ENCODE measurements at regions not wholly inside any gene's neighbourhood (a gene's known extent, or its start where the extent isn't known, plus 50 kb on each side); places are given as distances from the start of the nearest gene placed in this dataset.

GRCh38 chr14:89646971-89647370, 229.9 kb upstream of the FOXN3 start:
- Mint-ChIP-seq H3K4me1 (peaks cover 6% of the 10 kb centered on the region), H3K36me3 (no peaks in the 10 kb centered on the region), H3K9me3 (peaks cover 0 to 10% (median 0%) of the 10 kb centered on the region in 7 donors), H3K27ac (no peak overlapping the region), H3K4me3 (no peak overlapping the region), H3K27me3 (ENCODE audit: low read depth in 3 of 3) (peaks cover 2 to 5% (median 3%) of the 10 kb centered on the region in 3 donors)
- no peak for DNase-seq
- H3K27me3 ChIP-seq (ENCODE audit: control insufficient read depth in 2 of 2, insufficient read depth in 2 of 2, low read length in 2 of 2), result no peaks in the 10 kb centered on the region
- no peaks in the 10 kb centered on the region for H4K20me1 ChIP-seq (ENCODE audit: insufficient read depth, low read length)
- no CpG with 5 or more reads among the region's 1 CpG for WGBS (ENCODE audit: insufficient coverage)
- no peaks in the 10 kb centered on the region for H3K79me2 ChIP-seq (ENCODE audit: insufficient read depth, low read length)
- TF ChIP-seq CTCF (IDR thresholded peaks at IDR 0.05), result no peak
- no peak overlapping the region for H3K9ac ChIP-seq (ENCODE audit: insufficient read depth, low read length, poor library complexity, severe bottlenecking)
- no peak overlapping the region for H2AFZ ChIP-seq (ENCODE audit: insufficient read depth, low read depth, low read length, poor library complexity, severe bottlenecking)
- H3K27ac ChIP-seq (ENCODE audit: low read depth in 1 of 2, low read length in 2 of 2), result no peak overlapping the region
- no peaks in the 10 kb centered on the region for H3K36me3 ChIP-seq (replicated peaks in 1 of 2; ENCODE audit: control insufficient read depth in 1 of 2, insufficient read depth in 2 of 2, low read length in 2 of 2)
- H3K4me2 ChIP-seq (replicated peaks; ENCODE audit: extremely low read depth, low read length, poor library complexity, severe bottlenecking), result no peak overlapping the region
- H3K9me3 ChIP-seq (replicated peaks in 1 of 2; ENCODE audit: control insufficient read depth in 1 of 2, insufficient read depth in 1 of 2, low read length in 2 of 2), result no peaks in the 10 kb centered on the region
- intact Hi-C loops (cut with micrococcal nuclease), result no loop called here
- no peak overlapping the region for H3K4me3 ChIP-seq (replicated peaks in 1 of 3; ENCODE audit: low read depth in 2 of 3, low read length in 3 of 3)
- peaks cover 0 to 5% of the 10 kb centered on the region in 2 donors for H3K4me1 ChIP-seq (ENCODE audit: control insufficient read depth in 1 of 2, insufficient read depth in 2 of 2, low read length in 2 of 2)

DNA sequence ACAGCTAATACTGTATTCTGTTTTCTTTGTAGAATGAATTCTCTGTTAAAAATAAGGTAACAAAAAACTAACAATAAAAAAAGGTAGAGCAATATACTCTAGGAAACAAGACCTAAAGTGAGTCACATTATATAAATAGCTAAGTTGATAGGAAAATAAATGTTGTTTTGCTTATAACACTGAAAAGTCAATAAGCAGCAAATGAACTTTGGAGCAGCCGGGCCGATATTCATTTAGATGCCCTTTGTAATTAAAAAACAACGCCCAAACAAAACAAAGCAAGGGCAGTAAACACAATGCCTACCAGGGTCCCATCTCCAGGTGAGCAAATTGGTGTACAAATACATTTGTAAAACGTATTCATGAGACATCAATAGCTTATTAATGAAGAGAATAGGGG, 227.6 kb upstream of the FOXN3 start:
- peaks cover 0 to 3% (median 2%) of the 10 kb centered on the region in 3 donors for H3K27me3 Mint-ChIP-seq (ENCODE audit: low read depth in 3 of 3)
- Histone ChIP-seq H3K9me3 (replicated peaks in 1 of 2; ENCODE audit: control insufficient read depth in 1 of 2, insufficient read depth in 1 of 2, low read length in 2 of 2) (no peaks in the 10 kb centered on the region), H3K4me3 (replicated peaks in 1 of 3; ENCODE audit: low read depth in 2 of 3, low read length in 3 of 3) (no peak overlapping the region), H3K9ac (ENCODE audit: insufficient read depth, low read length, poor library complexity, severe bottlenecking) (no peak overlapping the region), H3K4me2 (replicated peaks; ENCODE audit: extremely low read depth, low read length, poor library complexity, severe bottlenecking) (no peak overlapping the region), H3K79me2 (ENCODE audit: insufficient read depth, low read length) (no peaks in the 10 kb centered on the region), H3K36me3 (replicated peaks in 1 of 2; ENCODE audit: control insufficient read depth in 1 of 2, insufficient read depth in 2 of 2, low read length in 2 of 2) (no peaks in the 10 kb centered on the region), H3K4me1 (ENCODE audit: control insufficient read depth in 1 of 2, insufficient read depth in 2 of 2, low read length in 2 of 2) (no peaks in the 10 kb centered on the region), H3K27me3 (ENCODE audit: control insufficient read depth in 2 of 2, insufficient read depth in 2 of 2, low read length in 2 of 2) (no peaks in the 10 kb centered on the region), H3K27ac (ENCODE audit: low read depth in 1 of 2, low read length in 2 of 2) (no peak overlapping the region), H4K20me1 (ENCODE audit: insufficient read depth, low read length) (no peaks in the 10 kb centered on the region), H2AFZ (ENCODE audit: insufficient read depth, low read depth, low read length, poor library complexity, severe bottlenecking) (no peak overlapping the region)
- no peak overlapping the region for H3K27ac Mint-ChIP-seq
- H3K36me3 Mint-ChIP-seq, result peaks cover 0 to 3% of the 10 kb centered on the region in 2 donors
- H3K4me3 Mint-ChIP-seq, result no peak overlapping the region
- no peak for DNase-seq
- H3K4me1 Mint-ChIP-seq, result no peaks in the 10 kb centered on the region
- no CpG with 5 or more reads among the region's 4 CpGs for WGBS (ENCODE audit: insufficient coverage)
- intact Hi-C loops (cut with micrococcal nuclease), result no loop called here
- TF ChIP-seq CTCF (IDR thresholded peaks at IDR 0.05), result no peak
- H3K9me3 Mint-ChIP-seq, result peaks cover 0 to 10% (median 0%) of the 10 kb centered on the region in 7 donors
